ENCODE measurements at regions not wholly inside any gene's neighbourhood (a gene's known extent, or its start where the extent isn't known, plus 50 kb on each side); places are given as distances from the start of the nearest gene placed in this dataset.

- TF ChIP-seq CTCF (IDR thresholded peaks at IDR 0.05; ENCODE audit: low read length): no peak
- no peak for TF ChIP-seq EZH2 (optimal IDR thresholded peaks at IDR 0.05; ENCODE audit: low read depth, low read length)
Observed at GRCh38 chr7:152523916-152524315, 88.1 kb upstream of the KMT2C start.

All from MM.1S (cell line).